ENCODE measurements at regions not wholly inside any gene's neighbourhood (a gene's known extent, or its start where the extent isn't known, plus 50 kb on each side); places are given as distances from the start of the nearest gene placed in this dataset.

- Histone ChIP-seq H3K27me3 (ENCODE audit: control insufficient read depth, insufficient read depth, low read length) (peaks cover 17% of the 10 kb centered on the region), H3K36me3 (ENCODE audit: control insufficient read depth, insufficient read depth, low read length) (no peaks in the 10 kb centered on the region), H3K4me3 (ENCODE audit: low read depth, low read length) (no peak overlapping the region)
- no peak for DNase-seq (ENCODE audit: low read depth)
- TF ChIP-seq CTCF (IDR thresholded peaks at IDR 0.05; ENCODE audit: insufficient read depth, low read length, poor library complexity, severe bottlenecking), result no peak
Measured at GRCh38 chr22:27671413-27671935, 130.1 kb downstream of the MN1 start.

- DNase-seq (ENCODE audit: low read depth), result no peak
- TF ChIP-seq CTCF (IDR thresholded peaks at IDR 0.05; ENCODE audit: insufficient read depth, low read length, poor library complexity, severe bottlenecking), result no peak
- Histone ChIP-seq H3K36me3 (ENCODE audit: control insufficient read depth, insufficient read depth, low read length) (no peaks in the 10 kb centered on the region), H3K27me3 (ENCODE audit: control insufficient read depth, insufficient read depth, low read length) (peaks cover 28% of the 10 kb centered on the region), H3K4me3 (ENCODE audit: low read depth, low read length) (no peak overlapping the region)
Measured at GRCh38 chr22:27672721-27673418, 128.7 kb downstream of the MN1 start.

GRCh38 chr22:27673839-27674238 lies 127.7 kb downstream of the MN1 start:
- DNase-seq (ENCODE audit: low read depth), result no peak
- no peaks in the 10 kb centered on the region for H3K36me3 ChIP-seq (ENCODE audit: control insufficient read depth, insufficient read depth, low read length)
- no peak overlapping the region for H3K4me3 ChIP-seq (ENCODE audit: low read depth, low read length)
- no peak for TF ChIP-seq CTCF (IDR thresholded peaks at IDR 0.05; ENCODE audit: insufficient read depth, low read length, poor library complexity, severe bottlenecking)
- H3K27me3 ChIP-seq (ENCODE audit: control insufficient read depth, insufficient read depth, low read length), result peaks cover 34% of the 10 kb centered on the region

- no peak for TF ChIP-seq CTCF (IDR thresholded peaks at IDR 0.05; ENCODE audit: insufficient read depth, low read length, poor library complexity, severe bottlenecking)
- peaks cover 36% of the 10 kb centered on the region for H3K27me3 ChIP-seq (ENCODE audit: control insufficient read depth, insufficient read depth, low read length)
- no peak overlapping the region for H3K4me3 ChIP-seq (ENCODE audit: low read depth, low read length)
- no peak for DNase-seq (ENCODE audit: low read depth)
- H3K36me3 ChIP-seq (ENCODE audit: control insufficient read depth, insufficient read depth, low read length), result no peaks in the 10 kb centered on the region
Measured at GRCh38 chr22:27674261-27674923, 127.2 kb downstream of the MN1 start.

- no peaks in the 10 kb centered on the region for H3K36me3 ChIP-seq (ENCODE audit: control insufficient read depth, insufficient read depth, low read length)
- peaks cover 48% of the 10 kb centered on the region for H3K27me3 ChIP-seq (ENCODE audit: control insufficient read depth, insufficient read depth, low read length)
- DNase-seq (ENCODE audit: low read depth), result no peak
- no peak for TF ChIP-seq CTCF (IDR thresholded peaks at IDR 0.05; ENCODE audit: insufficient read depth, low read length, poor library complexity, severe bottlenecking)
- no peak overlapping the region for H3K4me3 ChIP-seq (ENCODE audit: low read depth, low read length)
Measured at GRCh38 chr22:27676545-27677213, 124.9 kb downstream of the MN1 start.

Measured in kidney epithelial cell (primary cell).